ENCODE measurements at regions not wholly inside any gene's neighbourhood (a gene's known extent, or its start where the extent isn't known, plus 50 kb on each side); places are given as distances from the start of the nearest gene placed in this dataset.
"Not testable (repeated sequence)": the region's sequence is repeated elsewhere in the genome, so short reads cannot be mapped to it uniquely, and the experiment has no call there.

GRCh38 chr20:53811577-53811976 is 217.9 kb upstream of the ZNF217 start:
- Histone ChIP-seq H3K4me3 (ENCODE audit: low read length in 2 of 2) (no peak overlapping the region), H3K27ac (ENCODE audit: low read depth, low read length) (no peak overlapping the region), H3K36me3 (ENCODE audit: insufficient read depth, low read length) (no peaks in the 10 kb centered on the region), H3K4me1 (ENCODE audit: insufficient read depth, low read length) (peaks cover 8% of the 10 kb centered on the region), H3K27me3 (ENCODE audit: insufficient read depth, low read length) (no peaks in the 10 kb centered on the region), H3K9me3 (ENCODE audit: control insufficient read depth in 1 of 2, low read length in 2 of 2) (no peaks in the 10 kb centered on the region)
- Mint-ChIP-seq H3K27me3 (no peaks in the 10 kb centered on the region), H3K4me3 (no peak overlapping the region), H3K36me3 (no peaks in the 10 kb centered on the region), H3K9me3 (no peaks in the 10 kb centered on the region), H3K4me1 (peaks cover 13 to 26% (median 18%) of the 10 kb centered on the region in 4 donors), H3K27ac (no peak overlapping the region)
- CTCF ChIA-PET (ENCODE audit: partially characterized antibody), result no interaction called here
- intact Hi-C loops (cut with micrococcal nuclease), result no loop called here
- no peak for DNase-seq
- POLR2A ChIA-PET (ENCODE audit: partially characterized antibody), result interaction anchor here (0.8 kb wide), 1 partner anchor 1167 kb away, joined by 3 read pairs; no protein-coding TSS in a partner anchor

- intact Hi-C loops (cut with micrococcal nuclease), result no loop called here
- ChIA-PET POLR2A (ENCODE audit: partially characterized antibody) (interaction anchor here (0.6 to 0.8 kb wide), 2 partner anchors 89 to 1166 kb away, joined by 3 to 5 read pairs; no protein-coding TSS in a partner anchor), CTCF (ENCODE audit: partially characterized antibody) (no interaction called here)
- Mint-ChIP-seq H3K4me3 (no peak overlapping the region), H3K27me3 (no peaks in the 10 kb centered on the region), H3K4me1 (peaks cover 10 to 21% (median 15%) of the 10 kb centered on the region in 4 donors), H3K36me3 (no peaks in the 10 kb centered on the region), H3K27ac (no peak overlapping the region), H3K9me3 (no peaks in the 10 kb centered on the region)
- Histone ChIP-seq H3K4me3 (ENCODE audit: low read length in 2 of 2) (no peak overlapping the region), H3K36me3 (ENCODE audit: insufficient read depth, low read length) (no peaks in the 10 kb centered on the region), H3K4me1 (ENCODE audit: insufficient read depth, low read length) (peaks cover 8% of the 10 kb centered on the region), H3K27me3 (ENCODE audit: insufficient read depth, low read length) (no peaks in the 10 kb centered on the region), H3K27ac (ENCODE audit: low read depth, low read length) (no peak overlapping the region), H3K9me3 (ENCODE audit: control insufficient read depth in 1 of 2, low read length in 2 of 2) (no peaks in the 10 kb centered on the region)
- no peak for DNase-seq
Measured at GRCh38 chr20:53810661-53811355, 217.2 kb upstream of the ZNF217 start.

DNA sequence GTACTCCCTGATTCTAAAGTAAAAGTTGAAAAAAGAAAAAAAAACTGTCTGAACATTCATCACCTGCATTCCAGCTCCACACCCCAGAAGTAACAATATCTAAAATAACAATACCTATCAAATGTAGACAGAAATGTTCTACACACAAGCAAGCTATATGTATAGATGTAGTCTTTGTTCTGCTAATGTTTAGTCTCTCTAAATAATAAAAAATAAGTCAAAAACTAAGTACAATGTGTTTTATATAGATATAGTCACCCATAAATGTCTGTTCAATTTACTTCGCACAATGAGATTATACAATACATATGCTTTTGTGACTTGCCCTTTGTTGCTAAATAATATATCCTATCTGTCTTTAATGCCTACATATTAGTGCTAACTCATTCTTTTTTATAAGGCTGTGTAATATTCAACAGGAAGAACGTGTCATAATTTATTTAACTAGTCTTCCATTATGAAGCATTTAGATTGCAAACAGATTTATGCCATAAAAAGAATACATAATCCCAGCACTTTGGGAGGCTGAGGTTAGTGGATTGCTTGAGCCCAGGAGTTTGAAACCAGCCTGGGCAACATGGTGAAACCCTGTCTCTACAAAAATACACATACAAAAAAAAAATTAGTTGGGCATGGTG is 216.2 kb upstream of the ZNF217 start:
- POLR2A ChIA-PET (ENCODE audit: partially characterized antibody), result interaction anchor here (0.6 kb wide), 2 partner anchors 88 to 284 kb away, joined by 5 read pairs; no protein-coding TSS in a partner anchor

DNA sequence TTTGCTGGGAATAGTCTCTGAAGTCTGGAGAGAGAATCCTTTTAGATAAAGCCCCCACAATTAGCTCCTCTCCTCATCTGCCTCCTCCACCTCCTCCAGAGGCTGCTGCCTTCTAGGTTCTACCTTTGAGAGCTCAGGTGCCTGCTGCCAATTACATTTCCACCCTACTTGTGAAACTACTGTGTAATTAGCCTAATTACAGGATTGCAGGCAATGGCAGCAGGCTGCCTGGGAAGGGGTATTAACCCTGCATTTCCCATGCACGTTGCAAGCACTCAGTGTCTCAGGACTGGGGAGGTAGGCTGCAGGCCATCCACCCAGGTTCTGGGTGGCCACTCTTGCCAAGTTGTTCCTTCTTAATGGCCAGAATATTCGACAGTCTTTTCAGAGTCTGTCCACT is 215.6 kb upstream of the ZNF217 start:
- intact Hi-C loops (cut with micrococcal nuclease), result no loop called here
- Histone ChIP-seq H3K9me3 (ENCODE audit: control insufficient read depth in 1 of 2, low read length in 2 of 2) (no peaks in the 10 kb centered on the region), H3K4me3 (ENCODE audit: low read length in 2 of 2) (no peak overlapping the region), H3K36me3 (ENCODE audit: insufficient read depth, low read length) (no peaks in the 10 kb centered on the region), H3K4me1 (ENCODE audit: insufficient read depth, low read length) (no peaks in the 10 kb centered on the region), H3K27me3 (ENCODE audit: insufficient read depth, low read length) (no peaks in the 10 kb centered on the region), H3K27ac (ENCODE audit: low read depth, low read length) (no peak overlapping the region)
- H3K27me3 Mint-ChIP-seq, result no peaks in the 10 kb centered on the region
- ChIA-PET CTCF (ENCODE audit: partially characterized antibody) (no interaction called here), POLR2A (ENCODE audit: partially characterized antibody) (interaction anchor here (0.6 kb wide), 1 partner anchor 283 kb away, joined by 5 read pairs; no protein-coding TSS in a partner anchor)
- no peaks in the 10 kb centered on the region for H3K9me3 Mint-ChIP-seq
- no peaks in the 10 kb centered on the region for H3K36me3 Mint-ChIP-seq
- H3K4me3 Mint-ChIP-seq, result no peak overlapping the region
- no peak for DNase-seq
- H3K27ac Mint-ChIP-seq, result no peak overlapping the region
- H3K4me1 Mint-ChIP-seq, result peaks cover 1 to 6% (median 3%) of the 10 kb centered on the region in 4 donors

More for the DNA sequence above, 216.2 kb upstream of the ZNF217 start:
- no peaks in the 10 kb centered on the region for H3K36me3 Mint-ChIP-seq
- H3K36me3 ChIP-seq (ENCODE audit: insufficient read depth, low read length), result no peaks in the 10 kb centered on the region
- peak overlapping the region in 2 of 7 donors; percentile 44 to 64 for H3K27ac Mint-ChIP-seq
- no peak for DNase-seq
- no peak overlapping the region for H3K4me3 ChIP-seq (ENCODE audit: low read length in 2 of 2)
- intact Hi-C loops (cut with micrococcal nuclease), result no loop called here
- peaks cover 5 to 12% (median 7%) of the 10 kb centered on the region in 4 donors for H3K4me1 Mint-ChIP-seq
- no peaks in the 10 kb centered on the region for H3K9me3 ChIP-seq (ENCODE audit: control insufficient read depth in 1 of 2, low read length in 2 of 2)
- no peaks in the 10 kb centered on the region for H3K27me3 ChIP-seq (ENCODE audit: insufficient read depth, low read length)
- no peak overlapping the region for H3K27ac ChIP-seq (ENCODE audit: low read depth, low read length)
- no peaks in the 10 kb centered on the region for H3K27me3 Mint-ChIP-seq
- CTCF ChIA-PET (ENCODE audit: partially characterized antibody), result no interaction called here
- peaks cover 2% of the 10 kb centered on the region for H3K4me1 ChIP-seq (ENCODE audit: insufficient read depth, low read length)
- H3K4me3 Mint-ChIP-seq, result no peak overlapping the region
- H3K9me3 Mint-ChIP-seq, result no peaks in the 10 kb centered on the region

GRCh38 chr20:53808733-53809132 is 215.1 kb upstream of the ZNF217 start:
- no peak for DNase-seq
- no peaks in the 10 kb centered on the region for H3K27me3 ChIP-seq (ENCODE audit: insufficient read depth, low read length)
- Mint-ChIP-seq H3K9me3 (no peaks in the 10 kb centered on the region), H3K4me1 (peaks cover 1 to 2% (median 1%) of the 10 kb centered on the region in 4 donors), H3K36me3 (no peaks in the 10 kb centered on the region), H3K27me3 (no peaks in the 10 kb centered on the region), H3K27ac (no peak overlapping the region), H3K4me3 (no peak overlapping the region)
- CTCF ChIA-PET (ENCODE audit: partially characterized antibody), result interaction anchor here (1.2 kb wide), 1 partner anchor 90 kb away, joined by 3 read pairs; no protein-coding TSS in a partner anchor
- H3K27ac ChIP-seq (ENCODE audit: low read depth, low read length), result no peak overlapping the region
- intact Hi-C loops (cut with micrococcal nuclease), result no loop called here
- no peak overlapping the region for H3K4me3 ChIP-seq (ENCODE audit: low read length in 2 of 2)
- no peaks in the 10 kb centered on the region for H3K4me1 ChIP-seq (ENCODE audit: insufficient read depth, low read length)
- no peaks in the 10 kb centered on the region for H3K9me3 ChIP-seq (ENCODE audit: control insufficient read depth in 1 of 2, low read length in 2 of 2)
- POLR2A ChIA-PET (ENCODE audit: partially characterized antibody), result no interaction called here
- no peaks in the 10 kb centered on the region for H3K36me3 ChIP-seq (ENCODE audit: insufficient read depth, low read length)

- H3K9me3 ChIP-seq (ENCODE audit: control insufficient read depth in 1 of 2, low read length in 2 of 2); H3K27me3 Mint-ChIP-seq: not testable (repeated sequence)
- CTCF ChIA-PET (ENCODE audit: partially characterized antibody), result interaction anchor here (1.2 kb wide), 1 partner anchor 91 kb away, joined by 3 read pairs; no protein-coding TSS in a partner anchor
Measured at GRCh38 chr20:53808302-53808701, 214.7 kb upstream of the ZNF217 start.

DNA sequence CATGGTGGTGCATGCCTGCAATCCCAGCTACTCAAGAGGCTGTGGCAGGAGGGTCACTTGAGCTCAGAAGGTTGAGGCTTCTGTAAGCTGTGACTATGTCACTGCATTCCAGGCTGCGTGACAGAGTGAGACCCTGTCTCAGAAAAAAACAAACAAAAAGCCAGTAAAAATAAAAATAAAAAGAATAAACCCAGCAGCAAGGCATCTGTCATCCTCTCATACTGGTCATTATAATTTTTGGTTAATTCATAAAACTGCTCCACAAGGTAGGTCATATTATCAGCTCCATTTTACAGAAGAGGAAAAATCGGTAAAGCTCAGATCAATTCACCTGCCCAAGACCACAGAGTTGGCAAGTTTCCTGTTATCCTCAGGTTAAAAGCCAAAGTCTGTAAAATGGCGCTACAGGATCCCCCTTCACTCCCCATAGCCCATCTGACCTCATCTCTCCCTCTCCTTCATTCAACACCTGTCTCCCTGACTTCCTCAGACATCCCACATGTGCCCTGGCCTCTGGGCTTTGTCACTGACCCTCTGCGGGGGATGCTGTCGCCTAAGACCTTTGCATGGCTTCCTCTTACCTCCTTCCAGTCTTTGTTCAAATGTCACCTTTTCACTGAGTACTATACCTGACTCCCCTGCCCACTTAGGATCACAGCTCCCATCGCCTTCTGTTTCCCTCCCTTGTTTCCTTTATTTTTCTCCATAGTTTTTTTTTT is 213.2 kb upstream of the ZNF217 start:
- H3K36me3 Mint-ChIP-seq, result no peaks in the 10 kb centered on the region
- ChIA-PET POLR2A (ENCODE audit: partially characterized antibody) (interaction anchor here (0.6 kb wide), 1 partner anchor 78 kb away, joined by 3 read pairs; no protein-coding TSS in a partner anchor), CTCF (ENCODE audit: partially characterized antibody) (no interaction called here)
- no peaks in the 10 kb centered on the region for H3K9me3 Mint-ChIP-seq
- no peak overlapping the region for H3K4me3 Mint-ChIP-seq
- Histone ChIP-seq H3K36me3 (ENCODE audit: insufficient read depth, low read length) (no peaks in the 10 kb centered on the region), H3K4me3 (ENCODE audit: low read length in 2 of 2) (no peak overlapping the region), H3K9me3 (ENCODE audit: control insufficient read depth in 1 of 2, low read length in 2 of 2) (no peaks in the 10 kb centered on the region), H3K27me3 (ENCODE audit: insufficient read depth, low read length) (no peaks in the 10 kb centered on the region), H3K27ac (ENCODE audit: low read depth, low read length) (no peak overlapping the region), H3K4me1 (ENCODE audit: insufficient read depth, low read length) (no peaks in the 10 kb centered on the region)
- peaks cover 0 to 2% (median under 1%) of the 10 kb centered on the region in 4 donors for H3K4me1 Mint-ChIP-seq
- peak overlapping the region in 1 of 7 donors; percentile 56 for H3K27ac Mint-ChIP-seq
- H3K27me3 Mint-ChIP-seq, result no peaks in the 10 kb centered on the region
- DNase-seq, result no peak
- intact Hi-C loops (cut with micrococcal nuclease), result no loop called here

More at GRCh38 chr20:53808302-53808701, 214.7 kb upstream of the ZNF217 start:
- H3K4me3 Mint-ChIP-seq; H3K4me3 ChIP-seq (ENCODE audit: low read length in 2 of 2); POLR2A ChIA-PET (ENCODE audit: partially characterized antibody); intact Hi-C loops (cut with micrococcal nuclease); H3K9me3 Mint-ChIP-seq; H3K36me3 ChIP-seq (ENCODE audit: insufficient read depth, low read length); H3K4me1 Mint-ChIP-seq; DNase-seq; H3K27ac Mint-ChIP-seq; H3K27ac ChIP-seq (ENCODE audit: low read depth, low read length); H3K36me3 Mint-ChIP-seq; H3K27me3 ChIP-seq (ENCODE audit: insufficient read depth, low read length); H3K4me1 ChIP-seq (ENCODE audit: insufficient read depth, low read length): not testable (repeated sequence)
